ENCODE measurements at regions not wholly inside any gene's neighbourhood (a gene's known extent, or its start where the extent isn't known, plus 50 kb on each side); places are given as distances from the start of the nearest gene placed in this dataset.
"Not testable (repeated sequence)": the region's sequence is repeated elsewhere in the genome, so short reads cannot be mapped to it uniquely, and the experiment has no call there.

- not testable (repeated sequence) for H3K4me3 ChIP-seq; H3K4me2 ChIP-seq; H3K4me1 Mint-ChIP-seq; H3K9me3 Mint-ChIP-seq; ATAC-seq; H3K4me1 ChIP-seq (ENCODE audit: insufficient read depth); H3F3A ChIP-seq (replicated peaks; ENCODE audit: low read depth); H3K79me2 ChIP-seq (replicated peaks; ENCODE audit: insufficient read depth); H2AFZ ChIP-seq; H4K20me1 ChIP-seq (replicated peaks; ENCODE audit: insufficient read depth); H3K27me3 ChIP-seq (ENCODE audit: insufficient read depth); H3K9me2 ChIP-seq (ENCODE audit: insufficient read depth); H3K4me3 Mint-ChIP-seq; H3K27me3 Mint-ChIP-seq (ENCODE audit: insufficient read depth, low read depth, poor library complexity); DNase-seq (ENCODE audit: low spot score)
- H3K27ac ChIP-seq (ENCODE audit: low read depth) = peak overlapping the region; percentile 39; the same call in 1 of the 2 replicates
- Mint-ChIP-seq H3K27ac (peak overlapping the region; percentile 17; the same call in 1 of the 2 replicates), H3K36me3 (ENCODE audit: low read depth) (peaks cover 85% of the 10 kb centered on the region)
- peaks cover 46% of the 10 kb centered on the region for H3K36me3 ChIP-seq (ENCODE audit: insufficient read depth)
Measured at GRCh38 chr9:97187706-97188105, 119.8 kb upstream of the CCDC180 start.

GRCh38 chr9:97186493-97186892 lies 121.0 kb upstream of the CCDC180 start:
- no peaks in the 10 kb centered on the region for H3K4me1 ChIP-seq (ENCODE audit: insufficient read depth)
- no peaks in the 10 kb centered on the region for H4K20me1 ChIP-seq (replicated peaks; ENCODE audit: insufficient read depth)
- peak overlapping the region; percentile 1; the same call in 1 of the 2 replicates for H3K27ac Mint-ChIP-seq
- H3K36me3 Mint-ChIP-seq (ENCODE audit: low read depth) = peaks cover 87% of the 10 kb centered on the region
- H3K36me3 ChIP-seq (ENCODE audit: insufficient read depth) = peaks cover 46% of the 10 kb centered on the region
- H3K79me2 ChIP-seq (replicated peaks; ENCODE audit: insufficient read depth) = no peaks in the 10 kb centered on the region; the same call in 1 of the 2 replicates
- H3K9me3 Mint-ChIP-seq = no peaks in the 10 kb centered on the region
- peaks cover 2% of the 10 kb centered on the region; the same call in 1 of the 3 replicates for H3K4me1 Mint-ChIP-seq
- no peaks in the 10 kb centered on the region; the same call in 1 of the 2 replicates for H3F3A ChIP-seq (replicated peaks; ENCODE audit: low read depth)
- no peak overlapping the region for H2AFZ ChIP-seq
- no peak for ATAC-seq
- H3K4me2 ChIP-seq = no peak overlapping the region
- no peaks in the 10 kb centered on the region for H3K27me3 ChIP-seq (ENCODE audit: insufficient read depth)
- H3K27ac ChIP-seq (ENCODE audit: low read depth) = peak overlapping the region; percentile 5; the same call in 1 of the 2 replicates
- H3K27me3 Mint-ChIP-seq (ENCODE audit: insufficient read depth, low read depth, poor library complexity) = no peaks in the 10 kb centered on the region
- H3K9me2 ChIP-seq (ENCODE audit: insufficient read depth) = no peaks in the 10 kb centered on the region
- H3K4me3 Mint-ChIP-seq = no peak overlapping the region
- DNase-seq (ENCODE audit: low spot score) = no peak
- H3K4me3 ChIP-seq = no peak overlapping the region
- TF ChIP-seq EZH2phosphoT487 (IDR thresholded peaks at IDR 0.05; ENCODE audit: unreplicated experiment) (no peak), POLR2AphosphoS5 (IDR thresholded peaks at IDR 0.05; ENCODE audit: low read depth) (no peak), EZH2 (IDR thresholded peaks at IDR 0.05; ENCODE audit: low read depth, unreplicated experiment) (no peak), STAT1 (IDR thresholded peaks at IDR 0.05; ENCODE audit: unreplicated experiment) (no peak), CREB1 (CRISPR knock-in tag; IDR thresholded peaks at IDR 0.05; ENCODE audit: low read depth) (no peak), CTCF (conservative IDR thresholded peaks at IDR 0.05; ENCODE audit: low read depth in 2 of 2) (no peak), ZNF462 (CRISPR knock-in tag; IDR thresholded peaks at IDR 0.05) (no peak), ZNF114 (CRISPR knock-in tag; IDR thresholded peaks at IDR 0.05) (no peak), ETS1 (IDR thresholded peaks at IDR 0.05) (no peak), ZNF331 (CRISPR knock-in tag; IDR thresholded peaks at IDR 0.05; ENCODE audit: low read depth) (no peak), NANOG (IDR thresholded peaks at IDR 0.05; ENCODE audit: borderline replicate concordance) (no peak), JUNB (IDR thresholded peaks at IDR 0.05; ENCODE audit: unreplicated experiment) (no peak)
